ENCODE measurements at regions not wholly inside any gene's neighbourhood (a gene's known extent, or its start where the extent isn't known, plus 50 kb on each side); places are given as distances from the start of the nearest gene placed in this dataset.

DNA sequence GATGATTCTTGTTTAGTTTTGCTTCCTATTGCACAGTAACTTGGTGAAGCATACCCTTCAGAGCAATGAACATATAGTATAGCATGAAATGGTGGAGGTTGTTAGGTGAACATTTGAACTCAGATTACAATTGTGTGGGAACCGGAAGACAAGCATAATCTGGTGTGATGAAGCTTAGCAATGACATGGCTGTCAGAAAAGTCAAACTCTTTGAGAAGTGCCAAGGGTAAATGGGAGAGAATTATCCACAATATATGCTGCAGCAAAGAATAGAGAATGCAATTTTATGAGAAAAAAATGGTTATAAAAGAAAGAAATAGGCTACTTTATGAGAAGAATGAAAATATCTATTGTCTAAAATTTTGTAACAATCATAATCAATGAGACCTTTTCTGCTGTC is 1536.7 kb downstream of the SI start:
- TF ChIP-seq PATZ1 (CRISPR knock-in tag; IDR thresholded peaks at IDR 0.05; ENCODE audit: borderline replicate concordance) (no peak), BACH2 (CRISPR knock-in tag; IDR thresholded peaks at IDR 0.05; ENCODE audit: borderline replicate concordance) (no peak), ZFP30 (CRISPR knock-in tag; IDR thresholded peaks at IDR 0.05) (no peak), GLIS3 (CRISPR knock-in tag; IDR thresholded peaks at IDR 0.05) (no peak), RARB (CRISPR knock-in tag; IDR thresholded peaks at IDR 0.05) (no peak), ZNF70 (CRISPR knock-in tag; IDR thresholded peaks at IDR 0.05) (no peak), SNAI2 (CRISPR knock-in tag; IDR thresholded peaks at IDR 0.05) (no peak), ARNTL (CRISPR knock-in tag; IDR thresholded peaks at IDR 0.05; ENCODE audit: borderline replicate concordance, low read depth) (no peak), OSR1 (CRISPR knock-in tag; IDR thresholded peaks at IDR 0.05) (no peak), ZC3H10 (CRISPR knock-in tag; IDR thresholded peaks at IDR 0.05) (no peak), ESRRG (CRISPR knock-in tag; IDR thresholded peaks at IDR 0.05) (no peak), PPARA (CRISPR knock-in tag; IDR thresholded peaks at IDR 0.05; ENCODE audit: borderline replicate concordance) (no peak)
- TF ChIP-seq, protein P1, sequence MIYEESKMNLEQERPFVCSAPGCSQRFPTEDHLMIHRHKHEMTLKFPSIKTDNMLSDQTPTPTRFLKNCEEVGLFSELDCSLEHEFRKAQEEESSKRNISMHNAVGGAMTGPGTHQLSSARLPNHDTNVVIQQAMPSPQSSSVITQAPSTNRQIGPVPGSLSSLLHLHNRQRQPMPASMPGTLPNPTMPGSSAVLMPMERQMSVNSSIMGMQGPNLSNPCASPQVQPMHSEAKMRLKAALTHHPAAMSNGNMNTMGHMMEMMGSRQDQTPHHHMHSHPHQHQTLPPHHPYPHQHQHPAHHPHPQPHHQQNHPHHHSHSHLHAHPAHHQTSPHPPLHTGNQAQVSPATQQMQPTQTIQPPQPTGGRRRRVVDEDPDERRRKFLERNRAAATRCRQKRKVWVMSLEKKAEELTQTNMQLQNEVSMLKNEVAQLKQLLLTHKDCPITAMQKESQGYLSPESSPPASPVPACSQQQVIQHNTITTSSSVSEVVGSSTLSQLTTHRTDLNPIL (CRISPR knock-in tag; IDR thresholded peaks at IDR 0.05; ENCODE audit: low read depth) = no peak
